ENCODE measurements at regions not wholly inside any gene's neighbourhood (a gene's known extent, or its start where the extent isn't known, plus 50 kb on each side); places are given as distances from the start of the nearest gene placed in this dataset.

DNA sequence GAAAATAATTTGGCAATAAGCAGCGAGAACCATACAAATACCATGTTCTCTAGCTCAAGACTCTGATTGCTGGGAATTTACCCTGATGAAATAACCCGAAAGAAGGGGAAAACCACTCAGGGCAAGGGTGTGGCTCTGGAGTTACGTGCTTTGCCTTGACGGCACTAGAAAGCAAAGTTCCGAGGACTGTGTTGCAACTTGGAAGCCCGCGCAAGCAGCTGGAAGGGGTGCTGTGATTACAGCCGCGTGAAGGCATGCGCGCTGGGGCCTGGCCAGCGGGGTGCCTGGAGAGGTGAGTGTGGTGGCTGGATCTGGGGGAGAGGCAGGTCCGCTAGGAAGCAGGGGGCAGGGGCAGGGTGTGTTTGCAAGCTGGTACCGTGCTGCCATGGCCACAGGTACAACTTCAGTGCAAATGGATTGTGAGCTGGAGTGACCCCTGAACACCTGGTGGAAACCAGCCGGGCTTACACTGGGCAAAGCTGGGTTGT, 52.6 kb upstream of the CNOT6 start:
- peaks cover 10 to 46% of the 10 kb centered on the region in 2 experiments for H3K27me3 ChIP-seq (ENCODE audit: control insufficient read depth in 2 of 2, insufficient read depth in 2 of 2, low read length in 2 of 2)
- no peak overlapping the region for H3K9ac ChIP-seq (ENCODE audit: insufficient read depth in 1 of 2, low read depth in 2 of 2, low read length in 2 of 2)
- H3K9me1 ChIP-seq (ENCODE audit: control insufficient read depth, insufficient read depth, low read length): no peaks in the 10 kb centered on the region
- 3% methylated on average over 15 of the region's 15 CpGs for WGBS (ENCODE audit: insufficient coverage, low coverage, missing lambda C conversion rate)
- no peak overlapping the region for H2AFZ ChIP-seq (ENCODE audit: low read depth, low read length)
- H3K79me2 ChIP-seq (ENCODE audit: control insufficient read depth, insufficient read depth, low read length): no peaks in the 10 kb centered on the region
- H3K27ac ChIP-seq (ENCODE audit: extremely low read depth, low read depth, low read length): no peak overlapping the region
- intact Hi-C loops (cut with micrococcal nuclease): no loop called here
- no peak for FAIRE-seq
- peak; percentile 37; the same call in 1 of the 3 replicates for ATAC-seq
- no peak for DNase-seq (ENCODE audit: extremely low read depth in 1 of 4, low spot score in 3 of 4)
- H3K9me3 ChIP-seq (replicated peaks; ENCODE audit: control insufficient read depth, insufficient read depth, low read depth, low read length): no peaks in the 10 kb centered on the region
- no TSS peak for BruUV-seq (replicated peaks)
- no peaks in the 10 kb centered on the region for H3K36me3 ChIP-seq (ENCODE audit: control insufficient read depth, insufficient read depth, low read length)
- peak; percentile 44 to 59; a peak in 3 of 4 replicates for TF ChIP-seq NRF1 (conservative IDR thresholded peaks at IDR 0.05 in 1 of 2, IDR thresholded peaks at IDR 0.05 in 1 of 2)
- TF ChIP-seq, protein P1, sequence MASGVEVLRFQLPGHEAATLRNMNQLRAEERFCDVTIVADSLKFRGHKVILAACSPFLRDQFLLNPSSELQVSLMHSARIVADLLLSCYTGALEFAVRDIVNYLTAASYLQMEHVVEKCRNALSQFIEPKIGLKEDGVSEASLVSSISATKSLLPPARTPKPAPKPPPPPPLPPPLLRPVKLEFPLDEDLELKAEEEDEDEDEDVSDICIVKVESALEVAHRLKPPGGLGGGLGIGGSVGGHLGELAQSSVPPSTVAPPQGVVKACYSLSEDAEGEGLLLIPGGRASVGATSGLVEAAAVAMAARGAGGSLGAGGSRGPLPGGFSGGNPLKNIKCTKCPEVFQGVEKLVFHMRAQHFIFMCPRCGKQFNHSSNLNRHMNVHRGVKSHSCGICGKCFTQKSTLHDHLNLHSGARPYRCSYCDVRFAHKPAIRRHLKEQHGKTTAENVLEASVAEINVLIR (CRISPR knock-in tag; IDR thresholded peaks at IDR 0.05): no peak
- TF ChIP-seq SREBF1 (IDR thresholded peaks at IDR 0.05; ENCODE audit: borderline replicate concordance, low read depth, low read length): no peak
- ChIA-PET POLR2A (interaction anchor here (0.6 kb wide), 1 partner anchor 81 kb away, joined by 3 read pairs; no protein-coding TSS in a partner anchor), CTCF (ENCODE audit: low intra/inter-chr PET ratio) (no interaction called here)
- H3K4me2 ChIP-seq (ENCODE audit: insufficient read depth, low read length): no peak overlapping the region
- H4K20me1 ChIP-seq (replicated peaks; ENCODE audit: control insufficient read depth, insufficient read depth, low read length): no peaks in the 10 kb centered on the region; the same call in 1 of the 2 replicates
- in situ Hi-C loops (cut with MboI): no loop called here
- H3K4me3 ChIP-seq: no peak overlapping the region
- peaks cover 0 to 7% of the 10 kb centered on the region in 2 experiments; a peak in 1 of 5 replicates for H3K4me1 ChIP-seq (replicated peaks in 1 of 2; ENCODE audit: control insufficient read depth in 2 of 2, insufficient read depth in 2 of 2, low read length in 2 of 2)
